Lower leg skin (tissue), 3 donors: ENCODE measurements at regions not wholly inside any gene's neighbourhood (a gene's known extent, or its start where the extent isn't known, plus 50 kb on each side); places are given as distances from the start of the nearest gene placed in this dataset.

Experiments used
- CTCF ChIP-seq, 3 donors: fragments of 450-650 bp; IDR thresholded peaks; one replicate each; pipeline ENCODE4 v1.5.1; 2016; ENCODE audit warnings: antibody characterized with exemption in 3 of 3, mild to moderate bottlenecking in 3 of 3, moderate library complexity in 2 of 3
- POLR2A ChIP-seq, 2 donors: fragments of 450-650 bp; IDR thresholded peaks; one replicate each; pipeline ENCODE4 v1.6.1; 2016 to 2017; ENCODE audit warnings: antibody characterized with exemption in 2 of 2, mild to moderate bottlenecking in 1 of 2, moderate library complexity in 1 of 2

DNA sequence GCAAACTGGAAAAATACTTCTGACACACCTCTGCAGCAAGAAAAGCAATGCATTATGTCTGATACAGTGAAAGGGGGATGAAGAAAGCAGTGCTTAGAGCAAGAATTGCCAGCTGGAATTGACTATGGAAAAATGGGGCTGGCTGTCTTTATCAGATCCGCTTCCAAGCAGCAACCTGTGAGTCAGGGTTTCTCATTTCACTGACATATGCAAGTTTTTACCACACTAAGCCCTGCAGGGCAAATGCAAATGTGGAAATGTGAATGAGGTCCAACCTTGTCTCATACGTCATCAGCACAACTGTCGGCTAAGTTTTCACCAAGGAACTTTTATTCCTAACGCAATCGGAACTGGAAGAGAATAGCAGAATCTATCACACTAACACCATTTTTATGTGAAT lies 172.5 kb upstream of the GADL1 start:
- TF ChIP-seq CTCF (IDR thresholded peaks at IDR 0.05) = no peak
- no peak for TF ChIP-seq POLR2A (IDR thresholded peaks at IDR 0.05)
